GM12891 (cell line): ENCODE measurements at regions not wholly inside any gene's neighbourhood (a gene's known extent, or its start where the extent isn't known, plus 50 kb on each side); places are given as distances from the start of the nearest gene placed in this dataset.

ENCODE experiments used
- POLR2A ChIP-seq: IDR thresholded peaks from 2 replicates; pipeline ENCODE4 v1.6.1; 2011; ENCODE audit warnings: low read depth, low read length, control low read depth
- POLR2AphosphoS5 ChIP-seq: IDR thresholded peaks from 2 replicates; pipeline ENCODE4 v1.6.1; 2011; ENCODE audit warnings: low read depth, low read length, control low read depth
- POU2F2 ChIP-seq: IDR thresholded peaks from 2 replicates; pipeline ENCODE4 v1.6.1; 2011; ENCODE audit warnings: low read depth, mild to moderate bottlenecking, control low read depth, low read length, moderate library complexity
- SPI1 ChIP-seq: IDR thresholded peaks from 2 replicates; pipeline ENCODE4 v1.6.1; 2011; ENCODE audit warnings: low read depth, low read length, control low read depth
- TAF1 ChIP-seq: IDR thresholded peaks from 2 replicates; pipeline ENCODE4 v1.6.1; 2011; ENCODE audit warnings: low read depth, low read length, control low read depth

- TF ChIP-seq POLR2A (no peak), TAF1 (no peak), SPI1 (no peak), POLR2AphosphoS5 (no peak), POU2F2 (no peak)
Measured at GRCh38 chr1:187514110-187514509, 685.4 kb downstream of the PLA2G4A start.
